IgD-negative memory B cell (primary cell): ENCODE measurements at regions not wholly inside any gene's neighbourhood (a gene's known extent, or its start where the extent isn't known, plus 50 kb on each side); places are given as distances from the start of the nearest gene placed in this dataset.
"Not testable (repeated sequence)": the region's sequence is repeated elsewhere in the genome, so short reads cannot be mapped to it uniquely, and the experiment has no call there.

Source experiments
- H3K27ac Mint-ChIP-seq, 3 donors: one replicate each; pipeline ENCODE4 v1.8.0; 2020 to 2022; ENCODE audit warnings: mild to moderate bottlenecking in 3 of 3, mixed read lengths in 3 of 3, moderate library complexity in 1 of 3
- H3K27me3 Mint-ChIP-seq: one replicate; pipeline ENCODE4 v1.8.0; 2021; ENCODE audit warnings: mixed read lengths
- H3K36me3 Mint-ChIP-seq: one replicate; pipeline ENCODE4 v1.8.0; 2020; ENCODE audit warnings: mild to moderate bottlenecking, mixed read lengths
- H3K4me1 Mint-ChIP-seq, 3 donors: one replicate each; pipeline ENCODE4 v1.8.0; 2020 to 2022; ENCODE audit warnings: mixed read lengths in 3 of 3, mild to moderate bottlenecking in 1 of 3
- H3K4me3 Mint-ChIP-seq, 4 donors: one replicate each; pipeline ENCODE4 v1.8.0; 2020 to 2022; ENCODE audit warnings: mild to moderate bottlenecking in 4 of 4, mixed read lengths in 4 of 4, moderate library complexity in 3 of 4
- H3K9me3 Mint-ChIP-seq, 3 donors: one replicate each; pipeline ENCODE4 v1.8.0; 2020 to 2021; ENCODE audit warnings: mixed read lengths in 3 of 3, mild to moderate bottlenecking in 1 of 3

- peak overlapping the region in 2 of 4 donors; percentile 77 to 92 for H3K4me3 Mint-ChIP-seq
- H3K27me3 Mint-ChIP-seq, result peaks cover 13% of the 10 kb centered on the region
- H3K27ac Mint-ChIP-seq, result peak overlapping the region in 1 of 3 donors; percentile 20
- peaks cover 0 to 5% (median 0%) of the 10 kb centered on the region in 3 donors for H3K9me3 Mint-ChIP-seq
- peaks cover 34 to 43% (median 35%) of the 10 kb centered on the region in 3 donors for H3K4me1 Mint-ChIP-seq
- no peaks in the 10 kb centered on the region for H3K36me3 Mint-ChIP-seq
Measured at GRCh38 chr3:72273615-72274014, 488.7 kb upstream of the PROK2 start.

- Mint-ChIP-seq H3K36me3 (no peaks in the 10 kb centered on the region), H3K4me3 (no peak overlapping the region), H3K4me1 (peaks cover 37 to 46% (median 41%) of the 10 kb centered on the region in 3 donors), H3K9me3 (peaks cover 0 to 5% (median 0%) of the 10 kb centered on the region in 3 donors), H3K27ac (no peak overlapping the region), H3K27me3 (peaks cover 18% of the 10 kb centered on the region)
Measured at GRCh38 chr3:72272356-72272755, 487.4 kb upstream of the PROK2 start.

- peak overlapping the region in 1 of 4 donors; percentile 52 for H3K4me3 Mint-ChIP-seq
- peaks cover 0 to 2% (median 0%) of the 10 kb centered on the region in 3 donors for H3K9me3 Mint-ChIP-seq
Measured at GRCh38 chr3:72271923-72272322, 487.0 kb upstream of the PROK2 start.

GRCh38 chr3:72271216-72271615 is 486.3 kb upstream of the PROK2 start:
- Mint-ChIP-seq H3K9me3 (no peaks in the 10 kb centered on the region), H3K27ac (peak overlapping the region in 1 of 3 donors; percentile 76), H3K4me1 (peaks cover 42 to 53% (median 49%) of the 10 kb centered on the region in 3 donors), H3K36me3 (no peaks in the 10 kb centered on the region), H3K27me3 (peaks cover 21% of the 10 kb centered on the region), H3K4me3 (peak overlapping the region in 1 of 4 donors; percentile 18)

More at GRCh38 chr3:72271923-72272322, 487.0 kb upstream of the PROK2 start:
- peaks cover 21% of the 10 kb centered on the region for H3K27me3 Mint-ChIP-seq
- peaks cover 40 to 50% (median 46%) of the 10 kb centered on the region in 3 donors for H3K4me1 Mint-ChIP-seq
- no peak overlapping the region for H3K27ac Mint-ChIP-seq
- no peaks in the 10 kb centered on the region for H3K36me3 Mint-ChIP-seq

- Mint-ChIP-seq H3K27me3 (peaks cover 24% of the 10 kb centered on the region), H3K27ac (peak overlapping the region in 1 of 3 donors; percentile 76), H3K36me3 (no peaks in the 10 kb centered on the region), H3K9me3 (no peaks in the 10 kb centered on the region), H3K4me1 (peaks cover 44 to 57% (median 51%) of the 10 kb centered on the region in 3 donors), H3K4me3 (no peak overlapping the region)
Measured at GRCh38 chr3:72270730-72271129, 485.8 kb upstream of the PROK2 start.

GRCh38 chr3:72270072-72270681 is 485.2 kb upstream of the PROK2 start:
- Mint-ChIP-seq H3K36me3 (no peaks in the 10 kb centered on the region), H3K27ac (no peak overlapping the region), H3K9me3 (no peaks in the 10 kb centered on the region), H3K4me1 (peaks cover 48 to 56% (median 55%) of the 10 kb centered on the region in 3 donors), H3K4me3 (peak overlapping the region in 2 of 4 donors; percentile 63 to 89), H3K27me3 (peaks cover 24% of the 10 kb centered on the region)

GRCh38 chr3:72269475-72269874 is 484.5 kb upstream of the PROK2 start:
- Mint-ChIP-seq H3K27ac (no peak overlapping the region), H3K4me1 (peaks cover 41 to 49% (median 48%) of the 10 kb centered on the region in 3 donors), H3K27me3 (peaks cover 22% of the 10 kb centered on the region), H3K9me3 (no peaks in the 10 kb centered on the region), H3K4me3 (peak overlapping the region in 1 of 4 donors; percentile 3), H3K36me3 (no peaks in the 10 kb centered on the region)

GRCh38 chr3:72266921-72267524 is 482.1 kb upstream of the PROK2 start:
- H3K9me3 Mint-ChIP-seq, H3K27ac Mint-ChIP-seq, H3K36me3 Mint-ChIP-seq: not testable (repeated sequence)
- peaks cover 33 to 35% (median 34%) of the 10 kb centered on the region in 3 donors for H3K4me1 Mint-ChIP-seq
- peak overlapping the region in 2 of 4 donors; percentile 76 to 87 for H3K4me3 Mint-ChIP-seq
- peaks cover 29% of the 10 kb centered on the region for H3K27me3 Mint-ChIP-seq

GRCh38 chr3:72266016-72266370 is 481.0 kb upstream of the PROK2 start:
- Mint-ChIP-seq H3K36me3 (no peaks in the 10 kb centered on the region), H3K4me3 (no peak overlapping the region), H3K9me3 (no peaks in the 10 kb centered on the region), H3K27me3 (peaks cover 29% of the 10 kb centered on the region), H3K27ac (peak overlapping the region in 2 of 3 donors; percentile 6 to 21), H3K4me1 (peaks cover 28 to 30% (median 28%) of the 10 kb centered on the region in 3 donors)

- Mint-ChIP-seq H3K27me3 (peaks cover 28% of the 10 kb centered on the region), H3K4me1 (peaks cover 26 to 28% (median 28%) of the 10 kb centered on the region in 3 donors), H3K4me3 (no peak overlapping the region), H3K27ac (peak overlapping the region in 1 of 3 donors; percentile 21), H3K9me3 (no peaks in the 10 kb centered on the region), H3K36me3 (no peaks in the 10 kb centered on the region)
Measured at GRCh38 chr3:72265256-72266015, 480.5 kb upstream of the PROK2 start.

GRCh38 chr3:72263223-72263990 is 478.5 kb upstream of the PROK2 start:
- Mint-ChIP-seq H3K9me3 (peaks cover 0 to under 1% (median 0%) of the 10 kb centered on the region in 3 donors), H3K36me3 (no peaks in the 10 kb centered on the region), H3K4me3 (no peak overlapping the region), H3K4me1 (peaks cover 27 to 31% (median 28%) of the 10 kb centered on the region in 3 donors), H3K27me3 (peaks cover 24% of the 10 kb centered on the region), H3K27ac (no peak overlapping the region)

- Mint-ChIP-seq H3K27me3 (peaks cover 26% of the 10 kb centered on the region), H3K4me3 (no peak overlapping the region), H3K36me3 (no peaks in the 10 kb centered on the region), H3K4me1 (peaks cover 23 to 32% (median 24%) of the 10 kb centered on the region in 3 donors), H3K9me3 (peaks cover 0 to 3% (median 0%) of the 10 kb centered on the region in 3 donors), H3K27ac (no peak overlapping the region)
Measured at GRCh38 chr3:72262736-72263135, 477.8 kb upstream of the PROK2 start.

GRCh38 chr3:72261566-72262564 is 476.9 kb upstream of the PROK2 start:
- Mint-ChIP-seq H3K27me3 (peaks cover 22% of the 10 kb centered on the region), H3K9me3 (peaks cover 0 to 3% (median 0%) of the 10 kb centered on the region in 3 donors), H3K4me3 (no peak overlapping the region), H3K27ac (peak overlapping the region in 1 of 3 donors; percentile 45), H3K4me1 (peaks cover 16 to 33% (median 27%) of the 10 kb centered on the region in 3 donors), H3K36me3 (no peaks in the 10 kb centered on the region)

GRCh38 chr3:72260588-72260910 is 475.6 kb upstream of the PROK2 start:
- H3K4me3 Mint-ChIP-seq, result no peak overlapping the region
- no peaks in the 10 kb centered on the region for H3K36me3 Mint-ChIP-seq
- H3K27me3 Mint-ChIP-seq, result peaks cover 20% of the 10 kb centered on the region
- peaks cover 0 to 3% (median 0%) of the 10 kb centered on the region in 3 donors for H3K9me3 Mint-ChIP-seq
- no peak overlapping the region for H3K27ac Mint-ChIP-seq
- peaks cover 17 to 38% (median 26%) of the 10 kb centered on the region in 3 donors for H3K4me1 Mint-ChIP-seq
